Ascending aorta (tissue), 2 donors: ENCODE measurements at regions not wholly inside any gene's neighbourhood (a gene's known extent, or its start where the extent isn't known, plus 50 kb on each side); places are given as distances from the start of the nearest gene placed in this dataset.
"Not testable (repeated sequence)": the region's sequence is repeated elsewhere in the genome, so short reads cannot be mapped to it uniquely, and the experiment has no call there.

Experiments used
- DNase-seq, 2 donors: peaks; one replicate each; pipeline ENCODE4 v3.0.0-alpha.2; 2019; ENCODE audit warnings: low spot score in 2 of 2
- H3K27ac ChIP-seq, 2 donors: fragments of 200-600 bp; sonication (generic); one replicate each; pipeline ENCODE4 v1.5.1; 2016 to 2017; ENCODE audit warnings: mild to moderate bottlenecking in 1 of 2
- H3K27me3 ChIP-seq: fragments of 200-600 bp; sonication (generic); one replicate; pipeline ENCODE4 v1.5.1; 2017
- H3K36me3 ChIP-seq, 2 donors: fragments of 200-600 bp; sonication (generic); one replicate each; pipeline ENCODE4 v1.5.1; 2016
- H3K4me1 ChIP-seq, 2 donors: fragments of 200-600 bp; sonication (generic); one replicate each; pipeline ENCODE4 v1.5.1; 2016 to 2017; ENCODE audit warnings: mild to moderate bottlenecking in 1 of 2
- H3K4me3 ChIP-seq, 2 donors: fragments of 200-600 bp; sonication (generic); one replicate each; pipeline ENCODE4 v1.5.1; 2016 to 2017; ENCODE audit warnings: mild to moderate bottlenecking in 1 of 2
- H3K9me3 ChIP-seq, 2 donors: fragments of 200-600 bp; sonication (generic); one replicate each; pipeline ENCODE4 v1.5.1; 2016
- intact Hi-C: fragments of 100-400 bp; cut with DNase I; formaldehyde crosslinking; loops from one replicate; pipeline ENCODE4 v1.15.1; 2023
- TF ChIP-seq, protein P1 (sequence below), 3 experiments: fragments of 200-600 bp in 2 of 3; fragments of 450-650 bp in 1 of 3; sonication (generic) in 2 of 3; IDR thresholded peaks; one replicate each; pipeline ENCODE4 v1.5.1; 2016 to 2019; ENCODE audit warnings: antibody characterized with exemption in 3 of 3, mild to moderate bottlenecking in 1 of 3, moderate library complexity in 1 of 3

DNA sequence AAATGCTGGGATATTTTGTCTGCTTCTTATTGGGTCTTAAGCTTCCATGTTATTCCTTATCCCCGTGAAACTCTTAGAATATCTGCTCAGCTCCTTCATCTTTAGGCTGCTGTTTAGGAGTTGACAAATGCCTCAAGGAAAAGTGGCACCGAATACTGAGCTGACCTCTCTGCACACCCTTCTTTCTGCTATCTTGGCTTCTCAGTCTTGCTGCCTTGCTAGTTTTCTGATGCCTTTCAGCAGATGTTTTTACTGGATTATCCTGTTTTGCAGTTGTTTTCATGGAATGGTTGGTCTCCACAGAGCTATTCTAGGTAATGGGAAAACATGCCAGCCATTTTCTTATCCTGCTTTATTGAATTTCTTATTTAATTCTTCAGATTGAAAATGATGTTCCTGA lies 86.3 kb downstream of the GYPE start:
- intact Hi-C loops: no loop called here
- Histone ChIP-seq H3K27me3 (no peaks in the 10 kb centered on the region), H3K27ac (no peak overlapping the region), H3K4me3 (no peak overlapping the region), H3K36me3 (no peaks in the 10 kb centered on the region), H3K9me3 (no peaks in the 10 kb centered on the region), H3K4me1 (no peaks in the 10 kb centered on the region)
- TF ChIP-seq, protein P1, sequence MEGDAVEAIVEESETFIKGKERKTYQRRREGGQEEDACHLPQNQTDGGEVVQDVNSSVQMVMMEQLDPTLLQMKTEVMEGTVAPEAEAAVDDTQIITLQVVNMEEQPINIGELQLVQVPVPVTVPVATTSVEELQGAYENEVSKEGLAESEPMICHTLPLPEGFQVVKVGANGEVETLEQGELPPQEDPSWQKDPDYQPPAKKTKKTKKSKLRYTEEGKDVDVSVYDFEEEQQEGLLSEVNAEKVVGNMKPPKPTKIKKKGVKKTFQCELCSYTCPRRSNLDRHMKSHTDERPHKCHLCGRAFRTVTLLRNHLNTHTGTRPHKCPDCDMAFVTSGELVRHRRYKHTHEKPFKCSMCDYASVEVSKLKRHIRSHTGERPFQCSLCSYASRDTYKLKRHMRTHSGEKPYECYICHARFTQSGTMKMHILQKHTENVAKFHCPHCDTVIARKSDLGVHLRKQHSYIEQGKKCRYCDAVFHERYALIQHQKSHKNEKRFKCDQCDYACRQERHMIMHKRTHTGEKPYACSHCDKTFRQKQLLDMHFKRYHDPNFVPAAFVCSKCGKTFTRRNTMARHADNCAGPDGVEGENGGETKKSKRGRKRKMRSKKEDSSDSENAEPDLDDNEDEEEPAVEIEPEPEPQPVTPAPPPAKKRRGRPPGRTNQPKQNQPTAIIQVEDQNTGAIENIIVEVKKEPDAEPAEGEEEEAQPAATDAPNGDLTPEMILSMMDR (IDR thresholded peaks at IDR 0.05): no peak
- no peak for DNase-seq

GRCh38 chr4:143817866-143818265 lies 87.5 kb downstream of the GYPE start:
- H3K9me3 ChIP-seq, H3K27me3 ChIP-seq, H3K4me3 ChIP-seq, DNase-seq, intact Hi-C loops, H3K36me3 ChIP-seq, H3K27ac ChIP-seq, H3K4me1 ChIP-seq: not testable (repeated sequence)

DNA sequence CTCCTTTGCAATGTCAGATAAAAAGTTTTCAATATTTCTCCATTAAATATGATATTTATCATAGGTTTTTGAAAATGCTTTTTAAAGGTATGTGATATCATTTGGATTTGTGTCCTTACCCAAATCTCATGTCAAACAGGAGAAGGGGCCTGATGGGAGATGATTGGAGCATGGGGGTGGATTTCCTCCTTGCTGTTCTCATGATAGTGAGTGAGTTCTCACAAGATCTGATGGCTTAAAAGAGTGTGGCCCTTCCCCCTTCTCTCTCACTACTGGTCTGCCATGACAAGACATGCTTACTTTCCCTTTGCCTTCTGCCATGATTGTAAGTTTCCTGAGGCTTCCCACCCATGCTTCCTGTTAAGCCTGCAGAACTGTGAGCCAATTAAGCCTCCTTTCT lies 90.0 kb downstream of the GYPE start:
- not testable (repeated sequence) for H3K9me3 ChIP-seq

GRCh38 chr4:143813431-143814154 lies 91.8 kb downstream of the GYPE start:
- intact Hi-C loops, H3K27ac ChIP-seq, H3K9me3 ChIP-seq: not testable (repeated sequence)

More for the DNA sequence above, 90.0 kb downstream of the GYPE start:
- H3K36me3 ChIP-seq, intact Hi-C loops, H3K27me3 ChIP-seq, H3K4me3 ChIP-seq, DNase-seq, H3K27ac ChIP-seq, H3K4me1 ChIP-seq: not testable (repeated sequence)

GRCh38 chr4:143791693-143792092 lies 91.2 kb upstream of the FREM3 start:
- H3K27me3 ChIP-seq, H3K36me3 ChIP-seq, H3K4me1 ChIP-seq, H3K27ac ChIP-seq, DNase-seq, H3K4me3 ChIP-seq, H3K9me3 ChIP-seq, intact Hi-C loops: not testable (repeated sequence)

More at GRCh38 chr4:143813431-143814154, 91.8 kb downstream of the GYPE start:
- not testable (repeated sequence) for H3K36me3 ChIP-seq, DNase-seq, H3K4me3 ChIP-seq, H3K4me1 ChIP-seq, H3K27me3 ChIP-seq

- H3K4me1 ChIP-seq, intact Hi-C loops, H3K36me3 ChIP-seq, H3K27ac ChIP-seq, H3K9me3 ChIP-seq, H3K27me3 ChIP-seq, DNase-seq, H3K4me3 ChIP-seq: not testable (repeated sequence)
Observed at GRCh38 chr4:143790425-143790824, 90.0 kb upstream of the FREM3 start.

GRCh38 chr4:143789618-143790017 lies 89.1 kb upstream of the FREM3 start:
- H3K36me3 ChIP-seq, H3K27ac ChIP-seq, H3K27me3 ChIP-seq, H3K4me1 ChIP-seq, DNase-seq, intact Hi-C loops, H3K9me3 ChIP-seq, H3K4me3 ChIP-seq: not testable (repeated sequence)

DNA sequence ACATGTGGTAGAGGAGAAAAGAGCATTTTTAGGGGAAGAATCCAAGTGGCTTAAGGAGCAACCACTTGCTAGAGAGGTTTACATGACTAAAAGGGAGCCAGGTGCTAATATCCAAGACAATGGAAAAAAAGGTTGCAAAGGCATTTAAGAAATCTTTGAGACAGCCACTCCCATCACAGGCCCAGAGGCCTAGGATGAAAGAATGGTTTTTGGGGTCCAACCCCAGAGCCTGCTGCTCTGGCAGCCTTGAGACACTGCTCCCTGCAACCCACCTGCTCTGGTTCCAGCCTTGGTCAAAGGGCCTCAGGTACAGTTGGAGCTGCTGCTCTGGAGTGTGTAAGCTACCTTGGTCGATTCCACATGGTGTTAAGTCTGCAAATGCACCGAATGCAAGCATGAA lies 84.1 kb upstream of the FREM3 start:
- Histone ChIP-seq H3K4me3 (no peak overlapping the region), H3K36me3 (no peaks in the 10 kb centered on the region), H3K9me3 (no peaks in the 10 kb centered on the region), H3K27ac (no peak overlapping the region), H3K27me3 (no peaks in the 10 kb centered on the region), H3K4me1 (no peaks in the 10 kb centered on the region)
- TF ChIP-seq, protein P1 (IDR thresholded peaks at IDR 0.05): no peak
- intact Hi-C loops: no loop called here
- DNase-seq: no peak

- TF ChIP-seq, protein P1 (IDR thresholded peaks at IDR 0.05): no peak
- no peaks in the 10 kb centered on the region for H3K9me3 ChIP-seq
- DNase-seq: no peak
Observed at GRCh38 chr4:143782521-143782920, 82.0 kb upstream of the FREM3 start.

More at GRCh38 chr4:143782521-143782920, 82.0 kb upstream of the FREM3 start:
- intact Hi-C loops: no loop called here
- Histone ChIP-seq H3K36me3 (no peaks in the 10 kb centered on the region), H3K27me3 (no peaks in the 10 kb centered on the region), H3K4me3 (no peak overlapping the region), H3K4me1 (no peaks in the 10 kb centered on the region), H3K27ac (no peak overlapping the region)
